D721Med (cell line): ENCODE measurements at regions not wholly inside any gene's neighbourhood (a gene's known extent, or its start where the extent isn't known, plus 50 kb on each side); places are given as distances from the start of the nearest gene placed in this dataset.
"Not testable (repeated sequence)": the region's sequence is repeated elsewhere in the genome, so short reads cannot be mapped to it uniquely, and the experiment has no call there.

Source experiments
- DNase-seq: peaks from one replicate; pipeline ENCODE4 v3.0.0; 2011; ENCODE audit warnings: low spot score; ENCODE audit not compliant: insufficient read length
- FAIRE-seq: peaks from 2 replicates; lab custom pipeline; 2011; peaks lifted over from hg19 to GRCh38; lab: Jason Lieb, UNC
- TF ChIP-seq, protein P1 (sequence below): IDR thresholded peaks from 2 replicates; pipeline ENCODE4 v1.5.1; 2012; ENCODE audit warnings: mild to moderate bottlenecking, control low read depth; ENCODE audit not compliant: insufficient read depth; ENCODE audit errors: missing control alignments

DNA sequence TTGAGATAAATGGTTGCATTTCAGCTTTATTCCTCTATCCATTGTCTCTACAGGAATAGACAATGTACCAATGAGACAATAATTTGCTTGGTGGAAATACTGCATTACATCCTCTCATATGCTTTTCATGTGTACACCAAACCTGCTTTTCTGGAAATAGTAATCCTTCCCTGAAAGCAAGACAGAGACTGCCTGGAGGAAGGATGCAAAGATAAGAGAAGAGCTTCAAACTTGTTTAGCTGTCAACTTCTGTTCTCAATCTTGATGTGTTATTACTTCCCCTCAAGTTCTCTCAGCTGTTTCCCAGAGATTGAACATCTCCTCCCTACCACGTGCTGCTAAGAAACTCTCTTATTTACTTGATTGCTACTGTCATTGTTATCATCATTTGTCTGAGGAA is 1125.4 kb upstream of the TMPRSS15 start:
- DNase-seq (no peak), FAIRE-seq (no peak)
- TF ChIP-seq, protein P1, sequence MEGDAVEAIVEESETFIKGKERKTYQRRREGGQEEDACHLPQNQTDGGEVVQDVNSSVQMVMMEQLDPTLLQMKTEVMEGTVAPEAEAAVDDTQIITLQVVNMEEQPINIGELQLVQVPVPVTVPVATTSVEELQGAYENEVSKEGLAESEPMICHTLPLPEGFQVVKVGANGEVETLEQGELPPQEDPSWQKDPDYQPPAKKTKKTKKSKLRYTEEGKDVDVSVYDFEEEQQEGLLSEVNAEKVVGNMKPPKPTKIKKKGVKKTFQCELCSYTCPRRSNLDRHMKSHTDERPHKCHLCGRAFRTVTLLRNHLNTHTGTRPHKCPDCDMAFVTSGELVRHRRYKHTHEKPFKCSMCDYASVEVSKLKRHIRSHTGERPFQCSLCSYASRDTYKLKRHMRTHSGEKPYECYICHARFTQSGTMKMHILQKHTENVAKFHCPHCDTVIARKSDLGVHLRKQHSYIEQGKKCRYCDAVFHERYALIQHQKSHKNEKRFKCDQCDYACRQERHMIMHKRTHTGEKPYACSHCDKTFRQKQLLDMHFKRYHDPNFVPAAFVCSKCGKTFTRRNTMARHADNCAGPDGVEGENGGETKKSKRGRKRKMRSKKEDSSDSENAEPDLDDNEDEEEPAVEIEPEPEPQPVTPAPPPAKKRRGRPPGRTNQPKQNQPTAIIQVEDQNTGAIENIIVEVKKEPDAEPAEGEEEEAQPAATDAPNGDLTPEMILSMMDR, result no peak

DNA sequence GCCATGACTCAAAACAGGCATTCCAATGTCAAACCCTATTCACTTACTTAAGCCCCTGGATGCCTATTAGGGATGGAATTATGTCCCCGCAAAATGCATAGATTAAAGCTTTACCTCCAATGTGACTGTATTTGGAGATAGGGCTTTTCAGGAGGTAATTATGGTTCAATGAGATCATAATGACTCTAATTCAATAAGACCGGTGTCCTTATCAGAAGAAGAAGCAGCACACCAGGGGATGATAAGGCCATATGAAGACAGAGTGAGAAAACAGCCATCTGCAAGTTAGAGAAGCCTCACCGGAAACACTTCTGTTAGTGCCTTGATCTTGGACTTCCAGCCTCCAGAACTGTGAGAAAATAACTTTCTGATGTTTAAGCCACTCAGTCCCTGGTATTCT is 1131.8 kb upstream of the TMPRSS15 start:
- DNase-seq (no peak), FAIRE-seq (no peak)
- TF ChIP-seq, protein P1, result no peak

DNA sequence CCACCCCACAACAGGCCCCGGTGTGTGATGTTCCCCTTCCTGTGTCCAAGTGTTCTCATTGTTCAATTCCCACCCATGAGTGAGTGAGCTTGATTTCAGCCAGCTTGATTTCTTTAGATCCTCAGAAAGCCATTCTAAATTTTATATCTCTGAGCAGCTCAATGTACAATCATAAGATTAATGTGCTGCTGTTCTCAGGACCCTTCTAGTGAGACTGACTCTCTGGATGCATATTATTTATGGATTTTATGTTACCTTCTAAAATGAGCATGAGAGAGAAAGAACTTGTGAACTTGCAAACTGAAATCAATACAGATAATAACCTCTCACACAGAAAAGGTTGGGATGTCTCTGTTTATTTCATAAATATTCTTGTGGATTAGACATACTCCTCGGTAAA is 1133.5 kb upstream of the TMPRSS15 start:
- TF ChIP-seq, protein P1, result no peak
- FAIRE-seq (no peak), DNase-seq (no peak)

- FAIRE-seq, result no peak
- TF ChIP-seq, protein P1, result no peak
Measured at GRCh38 chr21:19540287-19540686, 1136.7 kb upstream of the TMPRSS15 start.

DNA sequence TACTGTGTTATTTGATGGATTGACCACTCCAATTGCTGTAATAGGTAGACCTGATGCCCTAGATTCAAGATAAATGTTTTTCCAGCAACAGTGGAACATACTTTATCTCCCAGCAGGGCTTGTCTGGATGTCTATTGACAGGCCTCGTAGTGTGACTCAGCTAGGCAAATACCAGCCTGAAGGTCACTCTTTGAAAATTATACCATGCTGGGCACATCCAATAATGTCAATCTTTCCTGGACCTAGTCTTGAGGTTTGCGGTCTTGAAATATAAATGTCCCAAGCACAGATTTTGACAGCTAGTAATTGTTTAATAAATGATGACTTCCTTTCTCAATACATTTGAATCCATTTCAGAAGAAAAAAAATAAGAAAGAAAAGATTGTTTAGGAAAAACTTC is 1138.0 kb upstream of the TMPRSS15 start:
- TF ChIP-seq, protein P1, result no peak
- DNase-seq, result no peak
- FAIRE-seq, result no peak

More at GRCh38 chr21:19540287-19540686, 1136.7 kb upstream of the TMPRSS15 start:
- no peak for DNase-seq

GRCh38 chr21:19544493-19544892 is 1140.9 kb upstream of the TMPRSS15 start:
- not testable (repeated sequence) for FAIRE-seq, DNase-seq

DNA sequence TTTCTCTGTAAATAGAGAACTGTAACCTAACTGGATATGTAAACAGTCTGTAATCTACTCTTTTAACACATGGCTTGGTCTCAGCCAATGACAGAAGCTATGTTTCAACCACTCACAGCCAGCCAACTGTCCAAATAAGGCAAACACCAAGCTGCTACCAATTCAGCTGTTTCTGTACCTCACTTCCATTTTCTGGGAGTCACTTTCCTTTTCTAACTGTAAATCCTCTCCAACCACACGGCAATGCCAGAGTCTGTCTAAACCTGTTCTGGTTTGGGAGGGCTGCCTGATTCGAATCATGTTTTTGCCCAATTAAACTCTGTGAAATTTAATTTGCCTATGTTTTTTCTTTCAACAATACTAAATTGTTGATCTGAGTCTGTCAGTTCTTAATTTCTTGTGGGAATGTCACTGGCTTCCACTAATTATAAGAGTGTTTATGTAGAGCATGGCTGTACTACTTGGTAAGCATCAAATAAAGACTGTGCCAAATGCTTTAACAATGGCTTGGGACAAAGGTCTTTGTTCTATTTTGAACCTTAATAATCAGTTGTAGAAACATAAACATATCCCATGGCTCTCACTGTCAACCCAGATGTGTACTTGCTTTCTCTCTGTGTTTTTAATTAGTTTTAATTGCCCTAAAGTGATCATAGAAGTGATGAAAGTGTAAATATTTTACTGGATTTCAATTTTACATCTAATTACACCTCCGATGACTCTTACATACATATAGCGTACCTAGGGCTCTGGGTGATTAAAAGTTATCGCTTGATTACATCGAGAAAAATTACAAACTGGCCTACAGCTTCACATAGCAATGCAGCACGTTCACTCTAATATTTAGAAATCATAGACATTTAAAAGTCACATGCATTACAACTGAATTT is 1144.6 kb upstream of the TMPRSS15 start:
- TF ChIP-seq, protein P1, result no peak
- FAIRE-seq, result no peak

More for the DNA sequence above, 1144.6 kb upstream of the TMPRSS15 start:
- DNase-seq, result no peak
